NCI-H1436 treated with DMSO at 0.1 percent for 48 hours (cell line): ENCODE measurements at regions not wholly inside any gene's neighbourhood (a gene's known extent, or its start where the extent isn't known, plus 50 kb on each side); places are given as distances from the start of the nearest gene placed in this dataset.

ENCODE experiments used
- DNase-seq: peaks from one replicate; lab custom pipeline; 2025; lab: John Stamatoyannopoulos, UW

- no peak for DNase-seq
Measured at GRCh38 chr7:81648716-81649115, 121.1 kb downstream of the HGF start.

DNA sequence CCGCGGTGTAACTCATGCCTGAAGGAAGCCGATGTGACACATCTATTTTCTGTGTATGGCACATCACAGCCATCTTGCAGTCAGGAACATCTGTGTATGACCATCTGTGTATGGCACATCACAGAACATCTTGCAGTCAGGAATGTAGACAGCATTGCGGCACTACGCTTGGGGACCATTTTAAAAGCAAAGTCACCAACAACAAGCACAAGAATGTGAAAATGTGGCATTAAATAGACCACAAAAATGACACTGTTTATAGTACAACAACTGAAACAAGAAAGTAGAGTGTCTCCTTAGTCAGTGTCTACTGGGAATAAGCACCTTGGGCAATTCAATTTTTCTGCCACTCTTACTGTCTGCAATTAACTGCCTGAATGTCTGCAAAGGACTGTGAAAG is 124.4 kb downstream of the HGF start:
- DNase-seq: no peak

- no peak for DNase-seq
Measured at GRCh38 chr7:81641873-81642272, 128.0 kb downstream of the HGF start.

DNA sequence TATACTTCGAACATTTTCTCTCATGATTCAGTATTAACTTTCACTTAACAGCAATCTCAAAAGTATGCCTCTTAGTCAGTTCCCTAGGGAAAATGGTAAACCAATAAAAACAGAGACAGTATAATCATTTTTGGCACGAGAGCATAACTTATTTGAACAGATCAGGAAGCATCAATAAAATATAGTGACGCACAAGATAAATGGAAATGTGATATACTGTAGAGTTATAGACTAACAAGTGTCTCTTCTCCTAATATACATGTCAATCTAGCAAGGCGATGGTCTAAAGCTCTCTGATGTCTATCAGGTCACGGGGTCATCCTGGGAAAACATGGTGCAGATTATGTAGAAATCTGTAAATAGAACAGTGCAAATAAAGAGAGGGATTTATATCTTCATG is 131.6 kb downstream of the HGF start:
- no peak for DNase-seq

GRCh38 chr7:81637534-81637933 is 132.3 kb downstream of the HGF start:
- DNase-seq: no peak

GRCh38 chr7:81632418-81632817 is 137.4 kb downstream of the HGF start:
- DNase-seq: no peak

DNA sequence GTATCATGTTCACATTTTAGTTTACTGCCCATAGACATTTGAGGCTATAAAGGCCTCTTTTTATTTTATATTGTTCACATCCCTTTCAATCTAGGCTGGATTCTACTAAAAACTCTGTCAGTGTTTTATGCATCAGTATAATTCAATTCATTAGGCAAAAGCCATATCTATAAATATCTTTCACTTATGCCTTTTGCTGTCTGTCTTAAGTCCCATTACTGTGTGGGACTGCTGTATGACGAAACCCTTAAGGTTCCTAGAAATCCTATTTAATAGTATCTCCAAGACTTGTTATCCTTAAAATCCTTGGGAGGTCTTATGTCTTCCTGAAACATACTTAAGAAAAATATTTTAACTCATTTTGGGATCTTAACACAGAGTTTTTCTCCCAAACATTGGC is 139.2 kb downstream of the HGF start:
- DNase-seq: no peak

GRCh38 chr7:81629702-81630101 is 140.1 kb downstream of the HGF start:
- DNase-seq: no peak

GRCh38 chr7:81628951-81629350 is 140.9 kb downstream of the HGF start:
- no peak for DNase-seq

GRCh38 chr7:81627536-81628287 is 142.1 kb downstream of the HGF start:
- no peak for DNase-seq

DNA sequence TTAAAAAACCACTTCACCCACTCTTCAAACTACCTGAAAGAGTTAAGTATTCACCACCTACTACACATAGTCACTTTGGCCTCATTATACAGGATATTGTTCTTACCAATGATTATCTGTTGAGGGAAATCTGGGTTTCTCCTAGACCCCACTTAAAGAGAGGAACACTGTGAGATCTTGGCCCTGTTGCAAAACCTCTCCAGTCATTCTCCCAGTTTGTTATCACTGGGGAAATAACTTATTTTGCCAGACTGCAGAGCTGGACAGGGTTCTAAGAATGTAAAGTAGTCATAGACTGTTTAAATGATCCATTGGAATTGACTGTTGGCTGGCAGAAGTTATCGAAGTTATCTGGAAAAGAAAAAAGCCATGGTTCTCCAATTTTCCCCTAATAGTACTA is 143.8 kb downstream of the HGF start:
- no peak for DNase-seq

- DNase-seq: no peak
Measured at GRCh38 chr7:81624650-81625631, 144.9 kb downstream of the HGF start.

GRCh38 chr7:81624021-81624592 is 145.7 kb downstream of the HGF start:
- no peak for DNase-seq

DNA sequence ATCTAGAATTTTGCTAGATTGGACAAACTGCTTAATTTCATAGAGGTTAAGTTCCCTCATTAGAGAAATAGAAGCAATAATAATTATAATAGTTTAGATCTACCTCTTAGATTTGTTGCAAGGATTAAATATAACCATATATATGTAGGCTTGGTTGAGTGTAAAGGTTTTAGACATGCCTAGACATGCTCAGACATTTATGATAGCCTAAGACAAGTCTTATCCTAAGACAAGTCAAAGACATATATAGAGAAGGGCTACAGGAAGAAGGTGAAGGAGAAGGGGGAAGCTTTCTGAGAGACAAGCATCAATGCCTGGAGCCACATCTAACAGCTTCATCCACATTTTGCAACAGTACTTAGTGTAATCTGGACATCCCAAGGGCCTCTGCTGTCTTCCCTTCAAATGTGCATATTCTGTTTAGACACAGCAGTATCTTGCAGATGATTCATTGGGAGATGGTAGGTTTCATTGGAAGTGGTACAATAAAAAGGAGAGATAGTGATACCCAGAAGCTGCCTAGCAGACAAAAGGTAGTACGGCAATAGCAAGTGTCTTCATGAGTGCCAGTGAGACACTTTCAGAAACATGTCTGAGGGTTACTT is 146.5 kb downstream of the HGF start:
- DNase-seq: no peak

DNA sequence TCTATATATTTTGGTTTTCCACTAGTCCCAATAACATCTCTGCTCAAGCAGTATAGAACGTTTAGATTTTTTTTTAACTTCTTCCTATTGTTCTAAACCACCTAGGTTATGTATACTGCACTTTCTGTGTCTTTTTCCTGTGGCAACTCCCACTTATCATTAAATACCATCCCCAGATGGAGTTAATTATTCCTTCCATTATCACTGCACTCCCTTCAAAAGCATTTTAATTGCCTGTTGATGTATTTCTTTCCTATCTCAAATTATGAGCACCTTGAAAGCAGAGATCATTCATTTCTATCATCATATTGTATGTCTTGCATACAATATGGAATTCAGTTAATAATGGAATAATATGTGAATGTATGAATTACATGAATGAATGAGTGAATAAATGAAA is 148.0 kb downstream of the HGF start:
- DNase-seq: no peak

- no peak for DNase-seq
Measured at GRCh38 chr7:81618396-81619014, 151.3 kb downstream of the HGF start.

DNA sequence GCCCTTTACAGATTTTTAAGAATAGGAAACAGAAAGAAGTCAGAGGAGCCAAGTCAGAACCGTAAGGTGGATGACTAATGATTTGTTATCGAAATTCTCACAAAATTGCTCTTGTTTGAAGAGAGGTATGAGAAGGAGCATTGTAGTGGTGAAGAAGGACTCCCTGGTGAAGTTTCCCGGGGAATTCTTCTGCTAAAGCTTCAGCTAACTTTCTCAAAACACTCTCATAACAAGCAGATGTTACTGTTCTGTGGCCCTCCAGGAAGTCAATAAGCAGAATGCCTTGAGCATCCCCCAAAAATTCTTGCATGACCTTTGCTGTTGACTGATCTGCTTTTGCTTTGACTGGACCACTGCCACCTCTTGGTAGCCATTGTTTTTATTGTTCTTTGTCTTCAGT is 152.9 kb downstream of the HGF start:
- DNase-seq: no peak

DNA sequence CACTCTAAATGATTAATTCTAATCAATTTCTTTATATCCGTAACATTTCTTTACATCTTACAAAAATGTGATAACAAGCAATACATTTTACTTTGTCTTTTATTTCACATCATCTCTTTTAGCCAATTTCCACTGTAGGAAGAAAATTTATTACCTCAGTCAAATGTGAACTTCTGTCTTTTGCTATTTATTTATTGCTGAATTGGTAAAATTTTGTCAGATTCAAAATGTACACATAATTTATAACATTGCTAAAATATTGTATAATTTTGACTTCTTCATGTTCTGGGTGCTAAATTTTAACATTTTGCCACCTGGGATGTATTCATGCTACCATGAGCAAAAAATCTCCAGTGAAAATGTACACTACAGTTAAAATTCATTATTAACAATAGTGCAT is 158.0 kb downstream of the HGF start:
- DNase-seq: no peak

DNA sequence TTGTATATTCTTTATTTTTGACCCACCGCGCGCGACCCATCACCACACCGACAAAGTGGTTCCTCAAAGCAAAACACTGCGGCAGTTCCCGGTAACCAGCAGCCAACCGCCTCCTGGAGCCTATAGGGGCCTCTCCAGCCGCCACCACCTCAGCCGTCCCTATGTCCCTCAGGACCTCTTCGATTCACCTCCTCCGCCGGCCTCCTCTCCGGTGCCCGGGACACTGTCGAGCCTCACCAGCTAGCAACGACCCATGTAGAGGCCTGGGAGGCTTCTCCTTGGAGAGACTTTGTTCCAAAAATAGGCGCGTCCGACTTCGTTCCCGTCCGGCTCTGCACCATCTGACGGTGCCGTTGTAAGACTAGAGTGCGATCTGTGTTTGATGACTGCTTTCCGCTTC is 158.8 kb downstream of the HGF start:
- DNase-seq: no peak

DNA sequence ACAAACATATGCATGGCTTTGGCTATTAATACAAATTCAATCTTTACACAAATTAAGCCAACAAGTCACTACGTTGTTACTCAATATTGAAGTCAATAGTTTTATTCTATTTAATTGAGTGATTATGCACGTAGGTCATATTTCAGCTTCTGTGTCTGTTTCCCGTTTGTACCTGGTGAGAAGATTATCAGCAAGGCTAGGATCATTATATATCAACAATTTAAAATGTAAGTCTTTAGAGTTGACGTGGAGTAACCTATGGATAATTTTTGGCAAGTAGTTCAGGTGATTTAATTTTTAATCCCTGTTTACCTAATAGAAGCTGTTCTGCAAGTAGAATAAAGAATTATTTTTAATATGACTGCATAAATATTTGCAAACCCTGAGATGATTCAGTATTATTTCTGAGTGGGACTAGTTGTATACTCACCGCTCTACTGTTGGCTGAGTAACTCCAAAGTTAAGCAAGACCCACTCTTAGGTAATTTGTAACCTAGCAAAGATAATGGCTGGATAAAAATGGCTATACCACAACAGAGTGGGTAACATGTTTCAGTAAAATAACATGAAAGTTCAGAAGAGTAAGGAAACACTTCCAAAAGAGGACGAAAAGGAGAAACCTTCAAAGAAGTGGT is 161.0 kb downstream of the HGF start:
- DNase-seq: no peak

GRCh38 chr7:81607987-81608386 is 161.9 kb downstream of the HGF start:
- no peak for DNase-seq
